Fibroblast of lung (primary cell): ENCODE measurements at regions not wholly inside any gene's neighbourhood (a gene's known extent, or its start where the extent isn't known, plus 50 kb on each side); places are given as distances from the start of the nearest gene placed in this dataset.

Experiments
- DNase-seq, 2 donors: peaks; one replicate each; pipeline versions ENCODE4 v3.0.0 to v3.0.0-alpha.2; 2010; ENCODE audit warnings: low read depth in 2 of 2
- H2AFZ ChIP-seq: 2 replicates; pipeline ENCODE4 v1.5.1; 2012; ENCODE audit warnings: low read length, control low read depth, inconsistent platforms
- H3K27ac ChIP-seq: 2 replicates; pipeline ENCODE4 v1.5.1; 2011; ENCODE audit warnings: low read length, control low read depth; ENCODE audit not compliant: insufficient read depth
- H3K27me3 ChIP-seq: 2 replicates; pipeline ENCODE4 v1.5.1; 2011; ENCODE audit warnings: mild to moderate bottlenecking, low read length; ENCODE audit not compliant: control insufficient read depth, insufficient read depth
- H3K36me3 ChIP-seq: 2 replicates; pipeline ENCODE4 v1.5.1; 2011; ENCODE audit warnings: low read length; ENCODE audit not compliant: control insufficient read depth, insufficient read depth
- H3K4me1 ChIP-seq: 2 replicates; pipeline ENCODE4 v1.5.1; 2011; ENCODE audit warnings: low read length; ENCODE audit not compliant: control insufficient read depth, insufficient read depth; ENCODE audit errors: extremely low read depth
- H3K4me2 ChIP-seq: 2 replicates; pipeline ENCODE4 v1.5.1; 2011; ENCODE audit warnings: low read length, control low read depth; ENCODE audit not compliant: insufficient read depth; ENCODE audit errors: extremely low read depth
- H3K4me3 ChIP-seq, 4 experiments: fragments of 200-600 bp in 1 of 4; sonication (generic) in 1 of 4; replicated peaks in 1 of 4; 2 replicates each; pipeline ENCODE4 v1.5.1; 2011 to 2016; ENCODE audit warnings: low read length in 4 of 4, low read depth in 3 of 4, mild to moderate bottlenecking in 3 of 4, control low read depth in 2 of 4, inconsistent platforms in 1 of 4, mixed read lengths in 1 of 4; ENCODE audit not compliant: insufficient read depth in 1 of 4; ENCODE audit errors: control extremely low read depth in 1 of 4
- H3K79me2 ChIP-seq: 2 replicates; pipeline ENCODE4 v1.5.1; 2012; ENCODE audit warnings: mild to moderate bottlenecking, low read length, inconsistent platforms; ENCODE audit not compliant: control insufficient read depth, insufficient read depth
- H3K9ac ChIP-seq: 2 replicates; pipeline ENCODE4 v1.5.1; 2011; ENCODE audit warnings: mild to moderate bottlenecking, low read length, control low read depth; ENCODE audit not compliant: insufficient read depth
- H3K9me3 ChIP-seq: 2 replicates; pipeline ENCODE4 v1.5.1; 2012; ENCODE audit warnings: low read depth, low read length; ENCODE audit not compliant: control insufficient read depth, insufficient read depth
- H4K20me1 ChIP-seq: 2 replicates; pipeline ENCODE4 v1.5.1; 2011; ENCODE audit warnings: low read length; ENCODE audit not compliant: control insufficient read depth, insufficient read depth; ENCODE audit errors: extremely low read depth
- EZH2 ChIP-seq: IDR thresholded peaks from 2 replicates; pipeline ENCODE4 v1.5.1; 2012; ENCODE audit warnings: low read length, control low read depth, mild to moderate bottlenecking; ENCODE audit errors: missing control alignments
- TF ChIP-seq, protein P1 (sequence below), 2 donors: IDR thresholded peaks in 1 of 2; conservative IDR thresholded peaks in 1 of 2; 1 replicate in 1 of 2; 2 replicates in 1 of 2; pipeline ENCODE4 v1.5.1; 2011 to 2012; ENCODE audit warnings: low read length in 2 of 2, control low read depth in 1 of 2, inconsistent platforms in 1 of 2, low read depth in 1 of 2, mild to moderate bottlenecking in 1 of 2

DNA sequence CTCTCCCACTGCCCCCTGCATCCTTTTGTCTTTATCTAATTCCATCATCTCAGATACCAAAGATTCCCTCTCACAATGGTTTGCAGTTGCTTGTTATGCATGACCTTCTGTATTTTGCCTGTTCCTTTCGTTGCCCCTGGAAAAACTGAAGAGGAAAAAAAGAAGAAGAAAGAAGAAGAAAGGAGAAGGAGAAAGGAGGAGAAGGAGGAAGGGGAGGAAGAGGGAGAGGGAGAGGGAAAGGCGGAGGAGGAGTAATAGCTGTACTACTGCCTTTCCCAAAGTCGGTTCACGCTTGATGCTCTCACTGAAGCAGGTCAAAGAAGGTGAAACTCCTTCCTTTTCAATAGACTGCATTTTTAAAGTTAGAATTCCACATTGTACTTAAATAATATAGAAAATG, 513.8 kb downstream of the PTPRC start:
- H3K4me3 ChIP-seq, result no peak overlapping the region
- no peak overlapping the region for H3K9ac ChIP-seq
- no peaks in the 10 kb centered on the region for H3K27me3 ChIP-seq
- no peak overlapping the region for H2AFZ ChIP-seq
- no peak overlapping the region for H3K4me2 ChIP-seq
- no peaks in the 10 kb centered on the region for H3K9me3 ChIP-seq
- no peak overlapping the region for H3K27ac ChIP-seq
- H3K4me1 ChIP-seq, result no peaks in the 10 kb centered on the region
- DNase-seq, result no peak
- no peaks in the 10 kb centered on the region for H3K36me3 ChIP-seq
- H4K20me1 ChIP-seq, result no peaks in the 10 kb centered on the region
- no peaks in the 10 kb centered on the region for H3K79me2 ChIP-seq
- TF ChIP-seq EZH2, result no peak
- TF ChIP-seq, protein P1, sequence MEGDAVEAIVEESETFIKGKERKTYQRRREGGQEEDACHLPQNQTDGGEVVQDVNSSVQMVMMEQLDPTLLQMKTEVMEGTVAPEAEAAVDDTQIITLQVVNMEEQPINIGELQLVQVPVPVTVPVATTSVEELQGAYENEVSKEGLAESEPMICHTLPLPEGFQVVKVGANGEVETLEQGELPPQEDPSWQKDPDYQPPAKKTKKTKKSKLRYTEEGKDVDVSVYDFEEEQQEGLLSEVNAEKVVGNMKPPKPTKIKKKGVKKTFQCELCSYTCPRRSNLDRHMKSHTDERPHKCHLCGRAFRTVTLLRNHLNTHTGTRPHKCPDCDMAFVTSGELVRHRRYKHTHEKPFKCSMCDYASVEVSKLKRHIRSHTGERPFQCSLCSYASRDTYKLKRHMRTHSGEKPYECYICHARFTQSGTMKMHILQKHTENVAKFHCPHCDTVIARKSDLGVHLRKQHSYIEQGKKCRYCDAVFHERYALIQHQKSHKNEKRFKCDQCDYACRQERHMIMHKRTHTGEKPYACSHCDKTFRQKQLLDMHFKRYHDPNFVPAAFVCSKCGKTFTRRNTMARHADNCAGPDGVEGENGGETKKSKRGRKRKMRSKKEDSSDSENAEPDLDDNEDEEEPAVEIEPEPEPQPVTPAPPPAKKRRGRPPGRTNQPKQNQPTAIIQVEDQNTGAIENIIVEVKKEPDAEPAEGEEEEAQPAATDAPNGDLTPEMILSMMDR (conservative IDR thresholded peaks at IDR 0.05 in 1 of 2, IDR thresholded peaks at IDR 0.05 in 1 of 2; ENCODE audit: low read depth in 1 of 2, low read length in 2 of 2), result no peak

DNA sequence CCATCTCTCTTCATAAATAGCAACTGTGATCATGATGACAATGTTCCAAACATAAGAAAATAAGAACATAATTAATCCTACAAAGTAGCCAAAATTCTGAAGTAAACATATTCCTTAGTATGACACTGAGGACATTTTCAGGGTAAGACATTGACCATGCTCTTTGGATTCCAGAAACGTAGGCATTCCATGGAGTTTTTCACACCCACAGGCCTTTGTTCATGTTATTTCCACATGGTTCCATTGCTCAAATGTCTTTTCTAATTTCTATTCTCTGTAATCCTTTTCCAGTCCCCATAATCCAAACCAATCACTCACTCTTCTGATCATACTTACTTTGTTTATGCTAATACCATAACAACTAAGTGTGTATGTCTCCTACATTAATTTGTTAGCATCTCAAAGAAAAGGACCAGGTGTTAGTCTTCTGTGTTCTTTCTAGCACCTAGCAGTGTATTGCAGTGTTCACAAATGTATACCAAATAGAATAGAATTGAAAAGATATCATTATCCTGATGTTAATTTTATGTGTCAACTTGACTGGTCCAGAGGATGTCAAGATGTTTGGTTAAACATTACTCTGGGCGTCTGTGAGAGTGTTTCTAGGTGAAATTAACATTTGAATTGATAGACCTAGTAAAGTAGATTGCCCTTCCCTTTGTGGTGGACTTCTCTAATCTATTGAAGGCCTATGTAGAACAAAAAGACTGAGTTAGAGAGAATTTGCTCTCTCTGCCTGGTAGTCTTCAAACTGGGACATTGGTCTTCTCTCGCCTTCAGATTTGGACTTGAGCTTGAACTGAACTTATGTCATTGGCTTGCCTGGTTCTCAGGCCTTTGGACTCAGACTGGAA, 516.6 kb downstream of the PTPRC start:
- H3K79me2 ChIP-seq, result no peaks in the 10 kb centered on the region
- H3K9me3 ChIP-seq, result no peaks in the 10 kb centered on the region
- DNase-seq, result no peak
- no peaks in the 10 kb centered on the region for H4K20me1 ChIP-seq
- no peak overlapping the region for H3K4me2 ChIP-seq
- H3K36me3 ChIP-seq, result no peaks in the 10 kb centered on the region
- TF ChIP-seq EZH2, result no peak
- TF ChIP-seq, protein P1 (conservative IDR thresholded peaks at IDR 0.05 in 1 of 2, IDR thresholded peaks at IDR 0.05 in 1 of 2; ENCODE audit: low read depth in 1 of 2, low read length in 2 of 2), result no peak
- H3K9ac ChIP-seq, result no peak overlapping the region
- no peak overlapping the region for H3K27ac ChIP-seq
- H3K4me1 ChIP-seq, result no peaks in the 10 kb centered on the region
- no peak overlapping the region for H2AFZ ChIP-seq
- no peak overlapping the region for H3K4me3 ChIP-seq
- H3K27me3 ChIP-seq, result no peaks in the 10 kb centered on the region

DNA sequence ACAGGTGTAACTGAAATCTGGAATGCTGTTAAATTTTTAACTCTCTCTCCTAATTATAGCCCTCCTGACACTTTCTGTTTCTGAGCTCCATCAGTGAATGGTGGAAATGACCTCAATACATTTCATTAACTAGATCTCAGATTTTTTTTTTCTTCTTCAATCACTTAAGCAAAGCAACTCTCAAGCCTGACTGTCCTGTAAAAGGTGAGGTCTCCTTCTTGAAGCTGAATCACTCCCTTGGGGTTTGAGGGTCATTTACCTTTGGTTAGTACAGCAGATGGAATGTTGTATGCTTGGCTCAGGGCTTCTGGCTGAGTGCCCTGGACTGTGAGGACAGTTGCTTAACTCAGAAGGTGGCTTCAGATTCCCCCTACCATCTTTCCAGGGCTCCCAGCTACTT, 518.7 kb downstream of the PTPRC start:
- Histone ChIP-seq H3K9ac (no peak overlapping the region), H3K4me1 (no peaks in the 10 kb centered on the region), H3K36me3 (no peaks in the 10 kb centered on the region), H3K4me2 (no peak overlapping the region), H4K20me1 (no peaks in the 10 kb centered on the region), H3K27ac (no peak overlapping the region), H3K9me3 (no peaks in the 10 kb centered on the region), H3K4me3 (no peak overlapping the region), H2AFZ (no peak overlapping the region), H3K79me2 (no peaks in the 10 kb centered on the region), H3K27me3 (no peaks in the 10 kb centered on the region)
- TF ChIP-seq EZH2, result no peak
- TF ChIP-seq, protein P1 (conservative IDR thresholded peaks at IDR 0.05 in 1 of 2, IDR thresholded peaks at IDR 0.05 in 1 of 2; ENCODE audit: low read depth in 1 of 2, low read length in 2 of 2), result no peak
- peak in 1 of 2 donors; percentile 79 for DNase-seq
